HG02798 (cell line): ENCODE measurements at regions not wholly inside any gene's neighbourhood (a gene's known extent, or its start where the extent isn't known, plus 50 kb on each side); places are given as distances from the start of the nearest gene placed in this dataset.
"Not testable (repeated sequence)": the region's sequence is repeated elsewhere in the genome, so short reads cannot be mapped to it uniquely, and the experiment has no call there.

Experiments used
- ATAC-seq: cut with Tn5 transposase; IDR thresholded peaks from one replicate; pipeline ENCODE4 v1.9.1; 2021; ENCODE audit warnings: mild to moderate bottlenecking; ENCODE audit not compliant: unreplicated experiment, poor library complexity

- ATAC-seq, result no peak
Observed at GRCh38 chr6:165015676-165016075, 293.7 kb downstream of the C6orf118 start.

- ATAC-seq, result no peak
Observed at GRCh38 chr6:165013701-165014100, 295.7 kb downstream of the C6orf118 start.

- ATAC-seq, result no peak
Observed at GRCh38 chr6:165012183-165012582, 297.2 kb downstream of the C6orf118 start.

GRCh38 chr6:165010556-165011535, 298.6 kb downstream of the C6orf118 start:
- no peak for ATAC-seq

- ATAC-seq, result no peak
Observed at GRCh38 chr6:165008971-165009370, 300.4 kb downstream of the C6orf118 start.

- ATAC-seq, result no peak
Observed at GRCh38 chr6:165002866-165003265, 306.5 kb downstream of the C6orf118 start.

GRCh38 chr6:165002358-165002757, 307.0 kb downstream of the C6orf118 start:
- ATAC-seq, result no peak

- no peak for ATAC-seq
Observed at GRCh38 chr6:165001502-165002157, 307.8 kb downstream of the C6orf118 start.

- ATAC-seq, result no peak
Observed at GRCh38 chr6:164998297-164998696, 311.1 kb downstream of the C6orf118 start.

GRCh38 chr6:164996838-164997237, 312.6 kb downstream of the C6orf118 start:
- no peak for ATAC-seq

- no peak for ATAC-seq
Observed at GRCh38 chr6:164991573-164991972, 317.8 kb downstream of the C6orf118 start.

GRCh38 chr6:164990901-164991300, 318.5 kb downstream of the C6orf118 start:
- no peak for ATAC-seq

- ATAC-seq, result no peak
Observed at GRCh38 chr6:164982389-164982788, 327.0 kb downstream of the C6orf118 start.

- no peak for ATAC-seq
Observed at GRCh38 chr6:164967102-164967501, 342.3 kb downstream of the C6orf118 start.

- ATAC-seq, result no peak
Observed at GRCh38 chr6:164962805-164963204, 346.6 kb downstream of the C6orf118 start.

- ATAC-seq, result no peak
Observed at GRCh38 chr6:164947164-164947563, 362.2 kb downstream of the C6orf118 start.

GRCh38 chr6:164942271-164942670, 367.1 kb downstream of the C6orf118 start:
- ATAC-seq, result no peak

- ATAC-seq, result not testable (repeated sequence)
Observed at GRCh38 chr6:164933238-164933794, 376.1 kb downstream of the C6orf118 start.

- no peak for ATAC-seq
Observed at GRCh38 chr6:164929408-164929977, 379.9 kb downstream of the C6orf118 start.

GRCh38 chr6:164928728-164929407, 380.5 kb downstream of the C6orf118 start:
- no peak for ATAC-seq
